ENCODE measurements at regions not wholly inside any gene's neighbourhood (a gene's known extent, or its start where the extent isn't known, plus 50 kb on each side); places are given as distances from the start of the nearest gene placed in this dataset.

DNA sequence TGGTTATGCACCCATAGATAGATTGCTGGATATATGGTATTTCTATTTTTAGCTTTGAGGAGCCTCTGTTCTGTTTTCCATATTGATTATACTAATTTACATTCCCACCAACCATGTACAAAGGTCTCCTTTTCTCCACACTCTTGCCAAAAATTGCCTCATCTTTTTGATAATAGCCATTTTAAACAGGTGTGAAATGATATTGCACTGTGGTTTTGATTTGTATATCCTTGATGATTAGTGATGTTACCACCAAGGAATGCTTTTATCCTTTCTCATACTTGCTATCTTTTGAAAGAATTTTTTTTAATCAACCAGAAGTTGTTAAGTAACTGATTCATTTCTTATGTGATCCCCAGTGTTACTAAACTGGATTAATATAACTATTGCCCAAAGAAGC is 60.0 kb downstream of the BBS10 start:
- TF ChIP-seq YY1 (IDR thresholded peaks at IDR 0.05; ENCODE audit: insufficient read depth, insufficient read length) (no peak), SUZ12 (IDR thresholded peaks at IDR 0.05; ENCODE audit: extremely low read depth, insufficient read depth, insufficient read length) (no peak), ZNF274 (IDR thresholded peaks at IDR 0.05; ENCODE audit: low read depth, low read length) (no peak)

Measured in NT2/D1 (cell line).